Liver (tissue), 8 donors: ENCODE measurements at regions not wholly inside any gene's neighbourhood (a gene's known extent, or its start where the extent isn't known, plus 50 kb on each side); places are given as distances from the start of the nearest gene placed in this dataset.
"Not testable (repeated sequence)": the region's sequence is repeated elsewhere in the genome, so short reads cannot be mapped to it uniquely, and the experiment has no call there.

ENCODE experiments used
- DNase-seq: peaks from one replicate; pipeline ENCODE4 v3.0.0-alpha.2; 2017; ENCODE audit warnings: low spot score
- H3K27ac ChIP-seq, 2 donors: one replicate each; pipeline ENCODE4 v1.7.0; 2013; ENCODE audit warnings: inconsistent platforms in 2 of 2, low read length in 2 of 2, control low read depth in 1 of 2, low read depth in 1 of 2, mild to moderate bottlenecking in 1 of 2
- H3K27me3 ChIP-seq, 4 donors: one replicate each; pipeline versions ENCODE4 v1.6.1 to v1.7.0; 2013; ENCODE audit warnings: low read length in 3 of 4, inconsistent platforms in 1 of 4, mild to moderate bottlenecking in 1 of 4, moderate library complexity in 1 of 4; ENCODE audit not compliant: control insufficient read depth in 4 of 4, insufficient read depth in 4 of 4
- H3K36me3 ChIP-seq, 4 donors: one replicate each; pipeline versions ENCODE4 v1.6.1 to v1.7.0; 2013; ENCODE audit warnings: low read length in 3 of 4, mild to moderate bottlenecking in 3 of 4, low read depth in 1 of 4, moderate library complexity in 1 of 4; ENCODE audit not compliant: control insufficient read depth in 4 of 4, insufficient read depth in 3 of 4
- H3K4me1 ChIP-seq, 4 donors: one replicate each; pipeline versions ENCODE4 v1.6.1 to v1.7.0; 2013; ENCODE audit warnings: low read length in 3 of 4, mild to moderate bottlenecking in 3 of 4, moderate library complexity in 1 of 4; ENCODE audit not compliant: control insufficient read depth in 4 of 4, insufficient read depth in 4 of 4
- H3K4me3 ChIP-seq, 3 donors: one replicate each; pipeline versions ENCODE4 v1.6.1 to v1.7.0; 2013; ENCODE audit warnings: low read length in 3 of 3, control low read depth in 1 of 3, low read depth in 1 of 3, mild to moderate bottlenecking in 1 of 3
- H3K9ac ChIP-seq, 2 donors: one replicate each; pipeline ENCODE4 v1.7.0; 2013; ENCODE audit warnings: low read length in 2 of 2, mild to moderate bottlenecking in 2 of 2, moderate library complexity in 2 of 2, control low read depth in 1 of 2, low read depth in 1 of 2
- H3K9me3 ChIP-seq, 4 donors: one replicate each; pipeline versions ENCODE4 v1.6.1 to v1.7.0; 2013; ENCODE audit warnings: low read length in 3 of 4; ENCODE audit not compliant: control insufficient read depth in 4 of 4
- FOXA1 ChIP-seq: IDR thresholded peaks from 2 replicates; pipeline ENCODE4 v1.6.1; 2016; ENCODE audit warnings: antibody characterized with exemption
- HNF4A ChIP-seq, 2 donors: conservative IDR thresholded peaks; 2 replicates each; pipeline ENCODE4 v1.6.1; 2016; ENCODE audit warnings: antibody characterized with exemption in 2 of 2, mild to moderate bottlenecking in 2 of 2
- HNF4G ChIP-seq: IDR thresholded peaks from 2 replicates; pipeline ENCODE4 v1.6.1; 2016; ENCODE audit warnings: antibody characterized with exemption
- RAD21 ChIP-seq, 2 donors: IDR thresholded peaks; 2 replicates each; pipeline ENCODE4 v1.6.1; 2016; ENCODE audit warnings: antibody characterized with exemption in 2 of 2, mild to moderate bottlenecking in 2 of 2
- SP1 ChIP-seq: IDR thresholded peaks from 2 replicates; pipeline ENCODE4 v1.6.1; 2018; ENCODE audit warnings: antibody characterized with exemption, mild to moderate bottlenecking
- TAF1 ChIP-seq: conservative IDR thresholded peaks from 2 replicates; pipeline ENCODE4 v1.6.1; 2016; ENCODE audit warnings: antibody characterized with exemption, mild to moderate bottlenecking
- WGBS: extraction: QIAGEN DNeasy Blood & Tissue Kit; methylation state at CpG from one replicate; pipeline ENCODE4 v1.1.7; 2013; 5-methylcytosine and 5-hydroxymethylcytosine counted together
- TF ChIP-seq, protein P1 (sequence below): fragments of 150-350 bp; IDR thresholded peaks from 2 replicates; pipeline ENCODE4 v1.5.1; 2017; ENCODE audit warnings: improper control_type of control experiment, low read depth, low read length; ENCODE audit not compliant: missing input control
- TF ChIP-seq, protein P2 (sequence below): IDR thresholded peaks from 2 replicates; pipeline ENCODE4 v1.6.1; 2016; ENCODE audit warnings: antibody characterized with exemption
- TF ChIP-seq, protein P3 (sequence below): IDR thresholded peaks from 2 replicates; pipeline ENCODE4 v1.6.1; 2016; ENCODE audit warnings: antibody characterized with exemption, mild to moderate bottlenecking
- donor health status: healthy.
- donor health status: healthy.
- donor health status: healthy.
- donor health status: healthy.
- donor health status: healthy.

DNA sequence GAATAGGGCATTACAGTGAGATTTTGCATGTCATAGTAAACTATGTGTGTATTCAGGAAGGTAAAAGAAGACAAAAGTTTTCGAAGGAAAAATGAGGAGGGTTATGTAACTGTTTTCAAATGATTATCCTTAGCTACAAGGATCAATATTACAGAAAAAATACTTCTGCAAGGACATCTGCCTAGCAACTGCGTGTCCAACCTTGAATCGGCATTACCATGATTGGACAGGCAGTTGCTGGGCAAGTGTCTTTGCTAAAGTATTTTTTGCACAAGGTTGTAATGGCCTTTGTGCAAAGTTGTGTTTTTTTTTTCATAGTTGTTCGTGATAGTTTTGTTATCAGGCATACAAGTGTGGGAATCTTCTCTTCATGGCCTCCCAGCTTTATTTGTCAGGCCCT lies 136.8 kb downstream of the FASLG start (continued):
- TF ChIP-seq, protein P1, sequence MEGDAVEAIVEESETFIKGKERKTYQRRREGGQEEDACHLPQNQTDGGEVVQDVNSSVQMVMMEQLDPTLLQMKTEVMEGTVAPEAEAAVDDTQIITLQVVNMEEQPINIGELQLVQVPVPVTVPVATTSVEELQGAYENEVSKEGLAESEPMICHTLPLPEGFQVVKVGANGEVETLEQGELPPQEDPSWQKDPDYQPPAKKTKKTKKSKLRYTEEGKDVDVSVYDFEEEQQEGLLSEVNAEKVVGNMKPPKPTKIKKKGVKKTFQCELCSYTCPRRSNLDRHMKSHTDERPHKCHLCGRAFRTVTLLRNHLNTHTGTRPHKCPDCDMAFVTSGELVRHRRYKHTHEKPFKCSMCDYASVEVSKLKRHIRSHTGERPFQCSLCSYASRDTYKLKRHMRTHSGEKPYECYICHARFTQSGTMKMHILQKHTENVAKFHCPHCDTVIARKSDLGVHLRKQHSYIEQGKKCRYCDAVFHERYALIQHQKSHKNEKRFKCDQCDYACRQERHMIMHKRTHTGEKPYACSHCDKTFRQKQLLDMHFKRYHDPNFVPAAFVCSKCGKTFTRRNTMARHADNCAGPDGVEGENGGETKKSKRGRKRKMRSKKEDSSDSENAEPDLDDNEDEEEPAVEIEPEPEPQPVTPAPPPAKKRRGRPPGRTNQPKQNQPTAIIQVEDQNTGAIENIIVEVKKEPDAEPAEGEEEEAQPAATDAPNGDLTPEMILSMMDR, result no peak
- TF ChIP-seq TAF1 (no peak), FOXA1 (no peak)
- TF ChIP-seq, protein P2, sequence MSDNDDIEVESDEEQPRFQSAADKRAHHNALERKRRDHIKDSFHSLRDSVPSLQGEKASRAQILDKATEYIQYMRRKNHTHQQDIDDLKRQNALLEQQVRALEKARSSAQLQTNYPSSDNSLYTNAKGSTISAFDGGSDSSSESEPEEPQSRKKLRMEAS, result no peak

DNA sequence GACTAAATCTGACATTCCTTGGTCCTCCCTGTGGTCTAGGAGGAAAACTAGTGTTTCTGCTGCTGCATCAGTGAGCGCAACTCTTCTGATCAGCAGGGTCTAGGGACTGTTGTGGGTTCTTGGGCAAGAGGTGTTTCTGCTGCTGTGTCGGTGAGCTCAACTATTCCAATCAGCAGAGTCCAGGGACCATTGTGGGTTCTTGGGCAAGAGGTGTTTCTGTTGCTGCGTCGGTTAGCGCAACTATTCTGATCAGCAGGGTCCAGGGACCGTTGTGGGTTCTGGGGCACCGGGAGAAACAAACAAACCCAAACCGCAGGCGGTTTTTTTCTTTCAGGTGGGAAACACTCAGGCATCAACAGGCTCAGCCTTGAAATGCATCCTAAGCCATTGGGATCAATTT lies 140.9 kb downstream of the FASLG start:
- not testable (repeated sequence) for H3K27ac ChIP-seq, H3K4me1 ChIP-seq, DNase-seq, H3K27me3 ChIP-seq, H3K9ac ChIP-seq, H3K4me3 ChIP-seq, H3K9me3 ChIP-seq, H3K36me3 ChIP-seq
- whole genome bisulfite sequencing, result 83% methylated on average over 9 of the region's 9 CpGs

DNA sequence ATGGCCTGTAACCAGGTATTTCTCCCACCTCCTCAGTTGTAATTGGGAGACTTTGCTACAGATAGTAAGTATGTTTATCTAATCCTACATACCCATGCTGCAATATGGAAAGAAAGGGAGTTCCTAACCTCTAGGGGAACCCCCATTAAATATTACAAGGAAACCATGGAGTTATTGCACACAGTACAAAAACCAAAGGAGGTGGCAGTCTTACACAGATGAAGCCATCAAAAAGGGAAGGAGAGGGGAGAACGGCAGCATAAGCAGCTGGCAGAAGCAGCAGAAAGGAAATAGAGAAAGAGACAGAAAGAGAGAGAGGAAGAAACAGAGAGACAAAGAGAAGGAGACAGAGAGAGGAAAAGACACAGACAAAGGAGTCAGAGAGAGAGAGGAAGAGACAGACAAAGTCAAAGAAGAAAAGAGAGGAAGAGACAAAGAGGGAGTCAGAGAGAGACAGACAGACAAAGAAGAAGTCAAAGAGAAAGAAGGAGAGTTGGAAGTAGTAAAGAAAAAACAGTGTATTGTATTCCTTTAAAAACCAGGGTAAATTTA lies 142.9 kb downstream of the FASLG start:
- no peaks in the 10 kb centered on the region for H3K36me3 ChIP-seq
- no peak overlapping the region for H3K9ac ChIP-seq
- H3K9me3 ChIP-seq, result no peaks in the 10 kb centered on the region
- H3K27me3 ChIP-seq, result no peaks in the 10 kb centered on the region
- 88% methylated on average over 1 of the region's 1 CpG for WGBS
- H3K27ac ChIP-seq, result no peak overlapping the region
- H3K4me1 ChIP-seq, result no peaks in the 10 kb centered on the region
- DNase-seq, result no peak
- no peak overlapping the region for H3K4me3 ChIP-seq
- TF ChIP-seq HNF4G (no peak), SP1 (no peak)

DNA sequence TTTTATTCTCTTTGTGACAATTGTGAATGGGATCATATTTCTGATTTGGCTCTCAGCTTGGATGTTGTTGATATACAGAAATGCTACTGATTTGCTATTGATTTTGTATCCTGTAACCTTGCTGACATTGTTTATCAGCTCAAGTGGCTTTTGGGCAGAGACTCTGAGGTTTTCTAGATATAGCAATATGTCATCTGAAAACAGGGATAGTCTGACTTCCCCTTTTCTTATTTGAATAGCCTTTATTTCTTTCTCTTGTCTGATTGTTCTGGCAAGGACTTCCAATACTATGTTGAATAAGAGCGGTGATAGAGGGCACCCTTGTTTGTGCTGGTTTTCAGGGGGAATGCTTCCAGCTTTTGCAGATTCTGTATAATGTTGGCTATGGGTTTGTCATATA lies 150.8 kb downstream of the FASLG start:
- TF ChIP-seq, protein P3, sequence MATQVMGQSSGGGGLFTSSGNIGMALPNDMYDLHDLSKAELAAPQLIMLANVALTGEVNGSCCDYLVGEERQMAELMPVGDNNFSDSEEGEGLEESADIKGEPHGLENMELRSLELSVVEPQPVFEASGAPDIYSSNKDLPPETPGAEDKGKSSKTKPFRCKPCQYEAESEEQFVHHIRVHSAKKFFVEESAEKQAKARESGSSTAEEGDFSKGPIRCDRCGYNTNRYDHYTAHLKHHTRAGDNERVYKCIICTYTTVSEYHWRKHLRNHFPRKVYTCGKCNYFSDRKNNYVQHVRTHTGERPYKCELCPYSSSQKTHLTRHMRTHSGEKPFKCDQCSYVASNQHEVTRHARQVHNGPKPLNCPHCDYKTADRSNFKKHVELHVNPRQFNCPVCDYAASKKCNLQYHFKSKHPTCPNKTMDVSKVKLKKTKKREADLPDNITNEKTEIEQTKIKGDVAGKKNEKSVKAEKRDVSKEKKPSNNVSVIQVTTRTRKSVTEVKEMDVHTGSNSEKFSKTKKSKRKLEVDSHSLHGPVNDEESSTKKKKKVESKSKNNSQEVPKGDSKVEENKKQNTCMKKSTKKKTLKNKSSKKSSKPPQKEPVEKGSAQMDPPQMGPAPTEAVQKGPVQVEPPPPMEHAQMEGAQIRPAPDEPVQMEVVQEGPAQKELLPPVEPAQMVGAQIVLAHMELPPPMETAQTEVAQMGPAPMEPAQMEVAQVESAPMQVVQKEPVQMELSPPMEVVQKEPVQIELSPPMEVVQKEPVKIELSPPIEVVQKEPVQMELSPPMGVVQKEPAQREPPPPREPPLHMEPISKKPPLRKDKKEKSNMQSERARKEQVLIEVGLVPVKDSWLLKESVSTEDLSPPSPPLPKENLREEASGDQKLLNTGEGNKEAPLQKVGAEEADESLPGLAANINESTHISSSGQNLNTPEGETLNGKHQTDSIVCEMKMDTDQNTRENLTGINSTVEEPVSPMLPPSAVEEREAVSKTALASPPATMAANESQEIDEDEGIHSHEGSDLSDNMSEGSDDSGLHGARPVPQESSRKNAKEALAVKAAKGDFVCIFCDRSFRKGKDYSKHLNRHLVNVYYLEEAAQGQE, result no peak
- no peak for TF ChIP-seq RAD21 (IDR thresholded peaks at IDR 0.05)
- no peak for TF ChIP-seq HNF4A (conservative IDR thresholded peaks at IDR 0.05)
- no peak for TF ChIP-seq SP1
- WGBS, result 95% methylated on average over 1 of the region's 1 CpG
- no peaks in the 10 kb centered on the region for H3K27me3 ChIP-seq

More for the DNA sequence above, 150.8 kb downstream of the FASLG start:
- no peaks in the 10 kb centered on the region for H3K9me3 ChIP-seq
- no peak for DNase-seq
- H3K4me3 ChIP-seq, result no peak overlapping the region
- no peaks in the 10 kb centered on the region for H3K4me1 ChIP-seq
- no peaks in the 10 kb centered on the region for H3K36me3 ChIP-seq
- H3K27ac ChIP-seq, result no peak overlapping the region
- no peak overlapping the region for H3K9ac ChIP-seq
